ENCODE measurements at regions not wholly inside any gene's neighbourhood (a gene's known extent, or its start where the extent isn't known, plus 50 kb on each side); places are given as distances from the start of the nearest gene placed in this dataset.

- TF ChIP-seq CTCF (IDR thresholded peaks at IDR 0.05) = no peak
- no peak for TF ChIP-seq POLR2A (IDR thresholded peaks at IDR 0.05)
These were observed 60.5 kb upstream of the NANOS1 start for GRCh38 chr10:118969014-118969413.

All from gastroesophageal sphincter (tissue), 3 donors.